Renal pelvis (tissue), 1 donor: ENCODE measurements at regions not wholly inside any gene's neighbourhood (a gene's known extent, or its start where the extent isn't known, plus 50 kb on each side); places are given as distances from the start of the nearest gene placed in this dataset.
"Not testable (repeated sequence)": the region's sequence is repeated elsewhere in the genome, so short reads cannot be mapped to it uniquely, and the experiment has no call there.

ENCODE experiments used
- DNase-seq: peaks from one replicate; pipeline ENCODE4 v3.0.0-alpha.2; 2013

DNA sequence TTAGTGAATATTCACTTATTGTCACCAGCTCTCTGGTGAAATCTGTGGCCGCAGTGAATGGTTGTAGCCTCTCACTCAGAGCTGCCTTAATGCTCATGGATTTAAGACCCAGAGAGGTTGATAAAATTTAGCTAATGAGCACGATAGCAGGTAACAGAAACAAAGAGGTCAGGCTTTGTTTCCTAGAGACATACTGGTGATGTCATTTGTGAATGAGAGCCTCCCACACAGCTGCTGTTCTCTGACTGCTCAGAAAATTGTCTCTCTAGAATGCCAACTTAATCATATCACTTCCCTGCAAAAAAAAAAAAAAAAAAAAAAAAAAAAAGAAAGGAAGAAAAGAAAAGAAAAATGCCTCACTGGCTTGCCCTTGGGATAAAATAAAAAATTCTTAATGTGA lies 411.7 kb upstream of the MYT1L start:
- peak; percentile 11 for DNase-seq

DNA sequence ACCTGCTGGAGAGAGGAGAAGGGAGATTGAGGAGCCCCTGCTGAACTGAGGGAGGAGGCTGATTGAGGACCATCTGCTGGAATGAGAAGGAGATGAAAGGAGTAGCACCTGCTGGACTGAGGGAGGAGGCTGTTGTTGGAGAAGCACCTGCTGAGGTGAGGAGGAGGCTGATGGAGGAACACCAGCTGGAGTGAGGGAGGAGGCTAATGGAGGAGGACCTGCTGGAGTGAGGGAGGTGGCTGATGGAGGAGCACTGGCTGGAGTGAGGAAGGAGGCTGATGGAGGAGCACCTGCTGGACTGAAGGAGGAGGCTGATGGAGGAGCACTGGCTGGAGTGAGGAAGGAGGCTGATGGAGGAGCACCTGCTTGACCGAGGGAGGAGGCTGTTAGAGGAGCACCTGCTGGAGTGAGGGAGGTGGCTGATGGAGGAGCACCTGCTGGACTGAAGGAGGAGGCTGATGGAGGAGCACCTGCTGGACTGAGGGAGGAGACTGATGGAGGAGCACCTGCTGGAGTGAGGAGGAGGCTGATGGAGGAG lies 409.2 kb upstream of the MYT1L start:
- DNase-seq, result no peak

DNA sequence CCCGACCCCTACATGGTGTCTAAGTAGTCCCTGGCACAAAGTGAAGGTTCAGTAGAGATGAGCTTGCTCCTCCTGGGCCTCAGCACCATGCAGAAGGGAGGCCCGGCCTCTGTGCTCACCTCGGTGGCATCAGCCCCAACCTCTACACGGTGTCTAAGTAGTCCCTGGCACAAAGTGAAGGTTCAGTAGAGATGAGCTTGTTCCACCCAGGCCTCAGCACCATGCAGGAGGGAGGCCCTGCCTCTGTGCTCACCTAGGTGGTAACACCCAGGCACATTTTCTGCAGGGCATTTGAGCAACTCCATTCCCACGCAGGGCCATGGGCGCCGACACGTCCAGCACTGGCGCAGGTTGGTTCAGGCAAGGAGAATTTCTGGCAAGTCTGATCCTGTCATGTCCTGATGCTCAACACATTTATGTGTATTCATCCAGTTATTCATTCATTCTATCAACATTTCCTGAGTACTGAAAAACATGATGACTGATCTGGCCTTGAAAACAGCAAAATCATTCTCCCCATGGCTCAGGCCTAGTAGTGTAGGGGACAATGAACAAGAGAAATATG lies 408.2 kb upstream of the MYT1L start:
- DNase-seq, result no peak

DNA sequence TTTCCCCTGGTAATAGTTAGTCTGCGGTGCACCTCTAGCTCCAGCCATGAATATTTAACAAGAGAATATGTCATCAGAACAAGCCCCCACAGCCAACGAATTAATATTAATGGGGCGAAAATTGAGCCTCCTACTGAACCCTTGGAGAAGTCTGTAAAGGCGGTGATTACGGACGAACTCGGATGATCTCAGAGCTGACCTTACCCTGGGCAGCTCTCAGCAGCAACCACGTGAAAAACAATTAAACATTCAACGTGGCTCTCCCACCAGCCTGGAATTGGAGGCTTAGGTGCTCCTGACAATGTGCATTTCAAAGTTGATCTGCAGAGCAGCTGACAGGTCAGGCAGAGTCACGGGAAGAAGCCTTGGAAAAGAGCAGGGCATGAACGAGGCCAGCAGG lies 407.6 kb upstream of the MYT1L start:
- DNase-seq, result no peak

DNA sequence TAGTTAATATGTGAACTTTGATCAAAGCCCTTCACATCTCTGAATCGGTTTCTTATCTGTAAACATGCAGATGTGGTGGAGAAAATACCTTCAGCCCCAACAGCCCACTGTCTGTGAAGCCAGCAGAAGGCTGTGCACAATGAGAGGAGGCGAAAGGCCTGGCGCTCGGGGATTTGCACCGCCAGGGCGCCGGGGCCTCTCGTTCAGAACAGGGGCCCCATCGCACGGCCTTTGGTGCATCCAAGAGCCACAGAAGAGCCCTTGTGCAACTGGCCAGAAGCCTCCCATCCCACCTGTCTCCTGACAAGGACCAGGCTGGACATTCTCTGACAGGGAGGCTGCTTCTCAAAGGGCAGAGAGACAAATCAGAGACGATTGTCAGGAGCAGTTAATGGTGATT lies 407.2 kb upstream of the MYT1L start:
- no peak for DNase-seq

DNA sequence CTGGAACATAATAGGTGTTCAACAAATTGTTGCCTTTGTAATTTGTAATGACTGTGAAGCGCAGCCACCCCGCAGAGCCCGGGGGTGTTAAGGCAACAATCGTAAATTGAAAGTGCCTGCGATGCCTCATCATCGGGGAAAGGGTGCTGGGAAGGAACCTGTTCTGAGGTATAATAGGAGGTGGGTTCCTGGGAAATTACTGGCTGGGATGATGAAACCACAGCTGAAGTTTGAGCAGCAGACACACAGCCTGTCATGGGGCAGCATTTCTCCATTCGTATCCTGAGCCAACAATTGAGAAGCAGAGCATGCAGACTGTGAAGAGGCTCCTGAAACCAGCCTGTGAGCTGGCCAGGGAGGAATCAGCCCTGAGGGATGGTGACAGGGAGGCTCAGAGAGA lies 404.0 kb upstream of the MYT1L start:
- DNase-seq, result no peak

DNA sequence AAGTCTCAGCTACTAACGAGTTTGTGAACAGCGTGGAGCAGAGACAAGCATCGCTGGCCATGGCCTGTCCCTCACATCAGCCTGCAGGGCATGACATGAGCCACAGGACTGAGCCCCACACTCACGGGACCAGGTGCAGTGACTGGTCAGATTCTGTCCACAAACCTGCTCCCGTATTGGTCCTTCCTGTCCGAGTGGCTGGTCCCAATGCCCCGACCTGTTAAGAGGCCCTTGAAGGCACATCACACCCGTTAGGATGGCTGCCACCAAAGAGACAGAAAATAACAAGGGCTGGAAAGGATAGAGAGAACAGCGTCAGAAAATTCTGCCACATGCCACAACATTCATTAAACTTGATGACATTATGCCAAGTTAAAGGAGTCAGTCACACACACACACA lies 403.2 kb upstream of the MYT1L start:
- DNase-seq, result no peak

DNA sequence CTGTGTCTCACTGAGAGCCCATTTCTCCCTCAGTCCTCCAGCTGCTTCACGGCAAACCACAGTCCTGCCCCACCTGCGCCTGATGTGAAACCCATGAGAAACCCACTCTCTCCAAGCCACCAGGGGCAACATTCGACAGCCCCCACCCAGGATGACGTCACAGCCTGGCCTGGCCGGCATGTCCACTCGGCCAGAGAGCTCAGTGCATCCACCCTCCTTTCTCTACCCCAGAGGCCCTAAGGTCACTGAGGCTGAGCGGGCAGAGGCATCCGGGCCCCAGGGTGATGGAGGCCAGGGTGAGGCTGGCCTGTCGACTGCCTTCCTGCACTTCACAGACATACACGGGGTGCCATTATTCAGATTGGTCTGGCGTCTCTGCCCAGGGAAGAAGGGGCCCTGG lies 402.7 kb upstream of the MYT1L start:
- no peak for DNase-seq

DNA sequence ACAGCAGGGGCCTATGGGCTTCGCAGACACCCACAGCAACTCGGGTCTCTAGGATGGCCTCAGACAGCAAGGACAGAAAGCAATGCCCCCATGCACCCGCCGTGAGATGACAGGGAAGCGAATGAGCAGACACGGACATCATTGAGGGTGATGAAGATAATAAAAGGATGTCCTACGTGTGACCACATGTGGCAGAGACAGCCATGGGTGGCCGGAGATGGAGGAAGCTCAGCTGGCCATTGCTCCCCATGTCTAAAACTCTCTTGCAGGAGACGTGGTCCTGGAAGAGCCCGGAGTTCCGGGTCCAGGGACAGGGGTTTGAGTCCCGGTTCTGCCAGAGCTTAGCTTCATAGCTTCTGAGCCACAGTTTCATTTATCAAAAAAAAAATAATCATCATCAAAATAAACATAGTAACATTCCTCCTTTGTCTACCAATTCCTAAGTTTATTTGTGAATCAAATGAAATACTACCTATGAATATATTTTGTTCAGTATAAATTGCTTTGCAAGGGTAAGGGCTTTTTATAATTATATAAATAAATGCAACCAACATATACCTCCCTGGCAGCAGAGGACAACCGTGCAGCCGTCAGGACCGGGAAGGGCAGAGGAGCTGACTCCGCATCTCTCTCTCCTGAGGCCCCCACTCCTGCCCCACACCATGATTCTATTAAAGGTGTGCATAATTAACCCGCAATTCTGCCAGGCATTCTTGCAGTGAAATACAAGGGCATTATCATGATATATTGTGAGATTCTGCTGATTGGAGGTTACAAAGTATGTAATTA lies 401.4 kb upstream of the MYT1L start:
- no peak for DNase-seq

DNA sequence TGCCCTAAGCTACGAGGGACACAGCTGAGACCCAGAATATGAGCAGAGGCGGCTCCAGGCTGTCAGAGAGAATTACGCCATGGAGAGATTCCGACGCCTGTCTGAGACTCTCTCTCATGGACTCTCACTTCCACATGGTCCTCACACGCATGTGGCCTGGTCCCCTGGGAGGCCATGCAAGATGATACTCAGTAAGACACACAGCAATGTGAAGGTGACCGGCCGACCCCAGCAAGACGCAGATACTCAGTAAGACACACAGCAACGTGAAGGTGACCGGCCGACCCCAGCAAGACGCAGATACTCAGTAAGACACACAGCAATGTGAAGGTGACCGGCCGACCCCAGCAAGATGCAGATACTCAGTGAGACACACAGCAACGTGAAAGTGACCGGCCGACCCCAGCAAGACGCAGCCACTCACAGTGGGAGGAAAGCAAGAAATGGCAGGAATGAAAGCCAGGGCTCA lies 400.8 kb upstream of the MYT1L start:
- no peak for DNase-seq

DNA sequence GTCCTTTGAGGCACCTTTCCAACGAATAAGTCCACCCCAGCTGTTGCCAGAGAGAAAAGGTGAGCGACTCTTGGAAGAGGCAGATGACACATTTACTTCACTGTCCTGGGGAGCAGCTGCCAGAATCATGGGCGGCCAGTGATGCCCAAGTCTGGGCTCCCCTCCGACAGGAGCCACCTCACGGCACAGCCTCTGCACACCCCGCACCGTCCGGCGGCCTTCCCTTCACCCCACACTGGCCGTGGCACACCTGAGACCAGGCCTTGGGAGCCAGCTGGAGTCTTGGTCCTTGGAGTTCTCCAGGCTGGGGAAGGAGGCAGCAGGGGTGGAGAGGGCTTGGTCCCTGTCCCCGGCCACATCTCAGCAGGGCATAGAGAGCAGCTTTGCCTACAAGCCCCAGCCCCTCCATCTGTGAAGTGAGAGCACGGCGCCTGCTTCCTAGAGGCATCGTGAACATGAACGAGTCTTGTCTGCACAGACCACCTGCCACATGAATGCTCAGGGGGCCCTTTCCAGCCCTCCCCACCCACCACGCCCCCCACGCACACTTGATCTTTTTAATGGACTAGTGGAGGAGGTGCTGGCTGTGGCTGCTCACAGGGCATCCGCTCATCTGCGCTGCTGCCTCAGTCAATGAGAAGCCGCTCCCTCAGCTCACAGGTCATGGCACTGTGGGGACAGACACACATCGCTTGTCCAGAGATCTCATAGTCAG lies 400.2 kb upstream of the MYT1L start:
- peak; percentile 34 for DNase-seq

DNA sequence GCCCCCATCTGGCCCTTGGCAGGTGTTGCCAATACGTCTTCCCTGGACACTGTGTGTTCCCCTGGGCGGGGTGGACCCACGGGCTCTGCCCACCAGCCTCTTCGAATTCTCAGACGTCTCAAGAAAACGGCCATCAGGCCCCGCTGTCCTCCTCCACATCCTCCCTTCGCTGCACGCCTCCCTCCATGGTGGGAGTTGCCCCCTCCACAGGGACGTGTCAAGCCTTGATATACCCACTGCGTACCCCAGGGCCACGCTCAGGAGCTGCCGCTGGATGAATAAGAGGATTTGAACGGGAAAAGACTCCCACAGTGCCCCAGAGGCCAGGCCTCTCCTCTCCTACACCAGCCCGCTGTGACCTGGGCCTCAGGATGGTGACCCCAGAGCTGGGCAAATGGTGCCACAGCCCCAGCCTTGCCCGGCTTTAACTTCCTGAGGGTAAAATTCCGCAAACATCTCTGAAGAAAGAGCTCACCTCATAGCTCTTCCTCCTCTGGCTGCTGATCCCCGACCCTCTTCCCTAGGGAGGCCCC lies 399.3 kb upstream of the MYT1L start:
- DNase-seq, result no peak

DNA sequence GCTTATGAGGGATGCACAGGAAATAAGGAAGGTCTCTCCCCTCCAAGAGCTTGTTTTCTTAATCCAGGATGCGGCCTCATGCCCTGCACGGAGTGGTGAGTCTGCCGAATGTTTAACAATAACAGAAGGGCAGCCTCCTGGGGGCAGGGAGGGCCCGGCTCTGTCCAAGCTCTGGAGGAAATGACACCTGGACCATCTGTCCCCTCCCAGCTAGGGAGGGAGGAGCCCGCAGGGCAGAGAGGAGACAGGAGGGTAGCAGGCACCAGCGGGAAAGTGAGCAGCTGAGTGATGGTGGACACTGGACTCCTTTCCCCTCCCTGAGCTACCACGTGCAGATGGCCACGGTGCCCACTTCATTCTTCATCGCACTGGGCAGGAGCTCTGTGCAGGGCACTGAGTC lies 398.2 kb upstream of the MYT1L start:
- DNase-seq, result no peak

DNA sequence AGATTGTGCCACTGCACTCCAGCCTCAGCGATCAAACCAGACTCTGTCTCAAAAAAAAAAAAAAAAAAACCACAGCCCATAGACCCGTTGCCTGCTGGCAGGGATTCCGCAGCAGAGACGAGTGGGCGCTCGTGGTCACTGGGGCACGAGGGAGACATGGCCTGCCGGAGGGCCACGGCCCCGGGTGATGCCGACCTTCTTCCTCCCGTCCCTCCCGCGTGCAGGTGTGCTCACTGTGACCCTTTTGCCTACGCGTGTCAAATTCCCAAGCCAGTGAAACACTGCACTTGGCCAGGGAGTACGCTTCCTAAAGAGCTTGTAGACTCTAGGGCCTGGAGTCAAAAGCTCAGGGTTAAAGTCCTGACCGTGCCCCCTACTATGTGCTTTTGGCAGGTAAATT lies 397.6 kb upstream of the MYT1L start:
- DNase-seq, result no peak

DNA sequence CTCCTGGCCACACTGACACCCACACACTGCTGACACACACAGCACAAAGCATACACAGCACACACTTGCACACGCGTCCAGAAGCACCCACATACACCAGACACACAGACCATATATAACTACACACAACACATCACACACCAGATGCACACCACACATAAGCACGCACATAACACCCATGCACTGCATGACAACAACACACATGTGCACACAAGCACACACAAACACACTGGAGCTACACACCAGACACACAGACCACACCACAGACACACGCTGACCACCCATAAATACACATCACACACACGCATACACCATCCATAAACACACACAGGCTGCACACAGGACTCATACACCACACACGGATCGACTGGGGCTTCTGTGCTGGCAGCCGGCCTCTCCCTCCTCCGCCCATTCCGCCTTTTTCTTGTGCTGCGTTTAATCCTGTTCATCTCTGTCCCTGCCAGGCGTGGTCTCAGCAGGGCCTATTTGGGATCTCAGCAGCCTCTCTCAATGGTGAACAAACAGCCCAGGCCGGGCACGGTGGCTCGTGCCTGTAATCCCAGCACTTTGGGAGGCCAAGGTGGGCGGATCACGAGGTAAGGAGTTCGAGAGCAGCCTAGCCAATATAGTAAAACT lies 396.9 kb upstream of the MYT1L start:
- DNase-seq, result no peak

DNA sequence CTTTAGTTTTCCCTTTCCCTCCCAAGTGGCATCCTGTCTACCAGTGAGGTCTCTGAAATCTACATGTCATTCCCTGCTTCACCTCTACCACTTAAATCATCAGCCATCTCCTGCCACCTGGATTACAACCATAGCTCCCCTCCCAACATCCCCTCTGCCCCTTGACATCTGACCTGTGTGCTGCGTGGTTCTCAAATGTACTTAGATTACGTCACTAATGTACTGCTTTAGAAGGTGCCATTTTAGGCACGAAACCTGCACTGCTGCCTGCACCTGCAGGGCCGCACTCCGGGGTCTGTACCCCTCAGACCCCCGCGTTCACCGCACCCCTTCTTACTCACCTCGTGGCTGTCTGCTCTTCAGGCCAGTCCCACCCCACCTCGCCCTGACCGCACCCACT lies 395.1 kb upstream of the MYT1L start:
- no peak for DNase-seq

DNA sequence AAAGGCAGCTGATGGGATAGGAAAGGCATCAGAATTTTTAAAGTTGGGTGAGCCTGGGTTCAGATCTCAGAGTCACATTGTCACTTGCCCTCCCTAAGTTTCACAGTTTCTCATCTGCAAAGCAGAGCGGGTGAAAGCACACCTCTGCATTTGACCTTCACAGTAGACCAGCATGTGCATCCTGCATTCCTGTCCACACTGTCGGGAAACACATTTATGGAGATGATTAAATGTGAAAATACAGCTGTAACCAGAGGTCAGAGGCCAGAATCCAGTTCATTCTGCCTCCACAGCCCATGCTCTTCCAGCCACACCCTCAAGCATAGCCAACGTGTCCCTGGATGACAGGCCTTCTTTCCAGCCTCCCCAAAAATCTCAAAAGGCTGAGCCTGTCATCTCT lies 392.0 kb upstream of the MYT1L start:
- no peak for DNase-seq

DNA sequence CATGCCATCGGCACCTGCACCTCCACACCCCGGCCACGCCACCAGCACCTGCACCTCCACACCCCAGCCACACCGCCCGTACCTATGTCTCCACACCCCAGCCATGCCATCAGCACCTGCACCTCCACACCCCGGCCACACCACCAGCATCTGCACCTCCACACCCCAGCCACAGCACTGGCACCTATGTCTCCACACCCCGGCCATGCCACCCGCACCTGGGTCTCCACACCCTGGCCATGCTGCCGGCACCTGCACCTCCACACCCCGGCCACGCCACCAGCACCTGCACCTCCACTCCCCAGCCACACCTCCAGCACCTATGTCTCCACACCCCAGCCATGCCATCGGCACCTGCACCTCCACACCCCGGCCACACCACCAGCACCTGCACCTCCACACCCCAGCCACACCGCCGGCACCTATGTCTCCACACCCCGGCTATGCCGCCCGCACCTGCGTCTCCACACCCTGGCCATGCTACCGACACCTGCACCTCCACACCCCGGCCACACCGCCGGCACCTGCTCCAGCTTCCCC lies 390.3 kb upstream of the MYT1L start:
- DNase-seq, result no peak

DNA sequence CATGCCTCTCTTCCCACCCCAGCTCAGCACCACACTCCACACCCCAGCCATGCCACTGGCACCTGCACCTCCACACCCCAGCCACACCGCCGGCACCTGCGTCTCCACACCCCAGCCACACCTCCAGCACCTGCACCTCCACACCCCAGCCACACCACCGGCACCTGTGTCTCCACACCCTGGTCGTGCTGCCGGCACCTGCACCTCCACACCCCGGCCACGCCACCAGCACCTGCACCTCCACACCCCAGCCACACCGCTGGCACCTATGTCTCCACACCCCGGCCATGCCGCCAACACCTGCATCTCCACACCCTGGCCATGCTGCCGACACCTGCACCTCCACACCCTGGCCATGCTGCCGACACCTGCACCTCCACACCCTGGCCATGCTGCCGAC lies 389.7 kb upstream of the MYT1L start:
- not testable (repeated sequence) for DNase-seq

DNA sequence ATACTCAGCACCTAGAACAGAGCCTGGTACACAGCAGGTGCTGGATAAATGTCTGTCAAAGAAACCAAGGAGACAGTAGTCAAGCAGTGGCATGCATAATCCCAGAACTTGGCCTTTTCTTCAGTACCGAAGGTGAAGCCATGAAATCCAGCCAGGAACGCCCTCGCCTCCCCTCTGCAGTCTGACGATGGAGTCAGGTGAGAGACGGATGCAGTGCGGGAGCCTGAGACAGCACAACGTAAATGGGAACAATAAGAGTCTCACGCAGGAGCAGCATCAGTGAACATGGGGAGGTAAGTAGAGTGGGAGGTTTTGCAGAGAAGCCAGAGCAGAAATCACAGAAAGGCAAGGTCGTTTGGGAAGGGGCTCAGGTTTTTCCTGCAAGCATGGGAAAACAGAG lies 389.3 kb upstream of the MYT1L start:
- DNase-seq, result no peak

DNA sequence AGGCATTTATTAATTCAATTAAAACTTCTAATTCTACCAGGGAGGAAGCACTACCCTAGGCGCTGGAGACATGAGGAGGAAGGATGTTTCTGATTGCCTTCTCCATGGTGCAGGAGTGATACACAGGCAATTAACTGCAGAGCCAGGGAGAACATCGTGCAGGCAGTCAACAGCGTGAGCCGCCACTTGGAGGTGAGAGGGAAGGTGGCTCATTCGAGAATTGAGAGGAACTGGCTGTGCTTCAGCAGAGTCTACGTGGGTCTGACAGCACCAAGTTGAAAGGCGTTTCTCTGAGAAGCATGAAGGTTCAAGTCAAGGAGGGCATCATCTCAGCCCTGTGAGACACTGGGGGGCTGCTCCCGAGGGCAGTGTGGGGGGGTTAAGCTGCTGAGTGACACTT lies 388.7 kb upstream of the MYT1L start:
- DNase-seq, result no peak

DNA sequence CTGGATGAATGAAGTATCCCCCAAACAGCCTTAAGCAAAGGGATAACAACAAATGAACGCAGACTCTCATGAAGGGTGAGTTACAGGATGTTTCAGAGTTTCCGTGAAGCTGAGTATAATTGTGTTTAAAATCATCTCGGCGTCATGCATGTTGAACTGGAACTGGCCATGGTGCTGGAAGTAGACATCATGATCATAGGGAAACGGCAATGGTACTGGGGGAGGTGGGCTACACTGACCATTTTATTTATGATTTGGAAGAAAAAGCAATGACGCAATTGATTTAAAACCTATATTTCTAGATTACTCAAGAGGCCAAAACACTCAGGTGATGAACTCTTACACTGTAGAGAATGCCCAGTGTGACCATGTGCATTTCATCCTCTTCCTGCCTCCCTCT lies 387.9 kb upstream of the MYT1L start:
- DNase-seq, result peak; percentile 54
